Panc1 (cell line): ENCODE measurements at regions not wholly inside any gene's neighbourhood (a gene's known extent, or its start where the extent isn't known, plus 50 kb on each side); places are given as distances from the start of the nearest gene placed in this dataset.

ENCODE experiments used
- CTCF ChIP-seq: fragments of 450-650 bp; IDR thresholded peaks from 2 replicates; pipeline ENCODE4 v1.5.1; 2017; ENCODE audit warnings: mild to moderate bottlenecking
- POLR2AphosphoS5 ChIP-seq: IDR thresholded peaks from 2 replicates; pipeline ENCODE4 v1.6.1; 2012; ENCODE audit warnings: mild to moderate bottlenecking, low read depth, low read length, moderate library complexity
- SIN3A ChIP-seq: IDR thresholded peaks from 2 replicates; pipeline ENCODE4 v1.6.1; 2012; ENCODE audit warnings: low read depth, mild to moderate bottlenecking, low read length, moderate library complexity, borderline replicate concordance; ENCODE audit not compliant: insufficient read depth

GRCh38 chr4:105042451-105042850 lies 104.2 kb upstream of the TET2 start:
- no peak for TF ChIP-seq CTCF
- TF ChIP-seq POLR2AphosphoS5 = no peak
- TF ChIP-seq SIN3A = no peak
